K562 (cell line): ENCODE measurements at regions not wholly inside any gene's neighbourhood (a gene's known extent, or its start where the extent isn't known, plus 50 kb on each side); places are given as distances from the start of the nearest gene placed in this dataset.

Source experiments
- ADNP ChIP-seq: fragments of 200-800 bp; sonication (Bioruptor generic); IDR thresholded peaks from 2 replicates; pipeline ENCODE4 v1.6.1; 2016; ENCODE audit warnings: missing genetic modification characterization, missing compliant biosample characterization
- ELK1 ChIP-seq: sonication (generic); formaldehyde crosslinking; IDR thresholded peaks from 2 replicates; pipeline ENCODE4 v1.8.1; 2022; ENCODE audit warnings: missing genetic modification reagents
- EP300 ChIP-seq: IDR thresholded peaks from 2 replicates; pipeline ENCODE4 v1.6.1; 2012; ENCODE audit warnings: low read length, improper control_type of control experiment
- NRF1 ChIP-seq, 2 experiments: fragments of 450-650 bp; IDR thresholded peaks in 1 of 2; conservative IDR thresholded peaks in 1 of 2; 2 replicates each; pipeline ENCODE4 v1.6.1; 2014; ENCODE audit warnings: mild to moderate bottlenecking in 2 of 2
- PRMT5 ChIP-seq: sonication (generic); formaldehyde crosslinking; IDR thresholded peaks from 2 replicates; pipeline ENCODE4 v1.5.0; 2020; ENCODE audit warnings: missing genetic modification reagents
- PTBP1 ChIP-seq: fragments of 200-400 bp; formaldehyde crosslinking; IDR thresholded peaks from 2 replicates; pipeline ENCODE4 v1.6.1; 2017; ENCODE audit warnings: low read depth, low read length
- SMARCC2 ChIP-seq: fragments of 450-650 bp; IDR thresholded peaks from 2 replicates; pipeline ENCODE4 v1.6.1; 2017; ENCODE audit warnings: antibody characterized with exemption, moderate library complexity, mild to moderate bottlenecking, low read depth
- ZBTB7A ChIP-seq: IDR thresholded peaks from 2 replicates; pipeline ENCODE4 v1.6.1; 2011; ENCODE audit warnings: low read depth, mild to moderate bottlenecking, low read length, moderate library complexity, borderline replicate concordance; ENCODE audit not compliant: control insufficient read depth
- TF ChIP-seq, protein P1 (sequence below), 3 experiments: IDR thresholded peaks in 2 of 3; conservative IDR thresholded peaks in 1 of 3; 2 replicates each; pipeline ENCODE4 v1.5.1; 2011 to 2012; ENCODE audit warnings: low read length in 3 of 3, mild to moderate bottlenecking in 3 of 3, control low read depth in 2 of 3, improper control_type of control experiment in 1 of 3, inconsistent platforms in 1 of 3, low read depth in 1 of 3, mixed read lengths in 1 of 3, moderate library complexity in 1 of 3; ENCODE audit not compliant: insufficient read depth in 2 of 3
- TF ChIP-seq, protein P2 (sequence below), 2 experiments: fragments of 450-650 bp in 1 of 2; sonication (generic) in 1 of 2; formaldehyde crosslinking in 1 of 2; IDR thresholded peaks; 2 replicates each; pipeline versions ENCODE4 v1.7.1 to v1.9.0; 2016 to 2022; ENCODE audit warnings: inconsistent platforms in 1 of 2, mild to moderate bottlenecking in 1 of 2, missing genetic modification reagents in 1 of 2

DNA sequence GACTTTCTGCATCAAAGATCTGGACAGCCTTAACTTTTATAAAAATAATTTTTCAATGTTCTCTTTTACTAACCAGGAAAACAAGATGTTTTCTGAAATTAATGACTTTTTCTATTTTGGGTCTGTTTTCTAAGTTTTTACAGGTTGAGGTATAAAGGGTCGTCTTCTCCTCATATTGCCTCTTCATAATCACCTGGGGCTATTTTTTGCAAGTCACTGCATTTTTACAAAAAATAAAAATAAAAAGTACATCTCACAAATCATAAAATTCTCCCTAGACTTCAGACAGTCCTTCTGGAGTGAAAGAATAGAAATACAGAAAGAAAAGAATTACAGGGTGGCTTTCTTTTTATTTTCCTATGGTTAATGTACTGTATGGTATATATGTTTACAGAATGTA, 168.5 kb downstream of the PALM2AKAP2 start:
- TF ChIP-seq, protein P1, sequence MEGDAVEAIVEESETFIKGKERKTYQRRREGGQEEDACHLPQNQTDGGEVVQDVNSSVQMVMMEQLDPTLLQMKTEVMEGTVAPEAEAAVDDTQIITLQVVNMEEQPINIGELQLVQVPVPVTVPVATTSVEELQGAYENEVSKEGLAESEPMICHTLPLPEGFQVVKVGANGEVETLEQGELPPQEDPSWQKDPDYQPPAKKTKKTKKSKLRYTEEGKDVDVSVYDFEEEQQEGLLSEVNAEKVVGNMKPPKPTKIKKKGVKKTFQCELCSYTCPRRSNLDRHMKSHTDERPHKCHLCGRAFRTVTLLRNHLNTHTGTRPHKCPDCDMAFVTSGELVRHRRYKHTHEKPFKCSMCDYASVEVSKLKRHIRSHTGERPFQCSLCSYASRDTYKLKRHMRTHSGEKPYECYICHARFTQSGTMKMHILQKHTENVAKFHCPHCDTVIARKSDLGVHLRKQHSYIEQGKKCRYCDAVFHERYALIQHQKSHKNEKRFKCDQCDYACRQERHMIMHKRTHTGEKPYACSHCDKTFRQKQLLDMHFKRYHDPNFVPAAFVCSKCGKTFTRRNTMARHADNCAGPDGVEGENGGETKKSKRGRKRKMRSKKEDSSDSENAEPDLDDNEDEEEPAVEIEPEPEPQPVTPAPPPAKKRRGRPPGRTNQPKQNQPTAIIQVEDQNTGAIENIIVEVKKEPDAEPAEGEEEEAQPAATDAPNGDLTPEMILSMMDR (IDR thresholded peaks at IDR 0.05 in 2 of 3, conservative IDR thresholded peaks at IDR 0.05 in 1 of 3; ENCODE audit: insufficient read depth in 2 of 3, low read depth in 1 of 3, low read length in 3 of 3): no peak
- TF ChIP-seq SMARCC2: no peak
- TF ChIP-seq PTBP1: no peak
- TF ChIP-seq ZBTB7A: no peak
- no peak for TF ChIP-seq ADNP (tag)
- no peak for TF ChIP-seq NRF1 (conservative IDR thresholded peaks at IDR 0.05 in 1 of 2, IDR thresholded peaks at IDR 0.05 in 1 of 2)
- TF ChIP-seq PRMT5 (CRISPR knock-in tag): no peak
- TF ChIP-seq ELK1: no peak
- no peak for TF ChIP-seq EP300
- TF ChIP-seq, protein P2, sequence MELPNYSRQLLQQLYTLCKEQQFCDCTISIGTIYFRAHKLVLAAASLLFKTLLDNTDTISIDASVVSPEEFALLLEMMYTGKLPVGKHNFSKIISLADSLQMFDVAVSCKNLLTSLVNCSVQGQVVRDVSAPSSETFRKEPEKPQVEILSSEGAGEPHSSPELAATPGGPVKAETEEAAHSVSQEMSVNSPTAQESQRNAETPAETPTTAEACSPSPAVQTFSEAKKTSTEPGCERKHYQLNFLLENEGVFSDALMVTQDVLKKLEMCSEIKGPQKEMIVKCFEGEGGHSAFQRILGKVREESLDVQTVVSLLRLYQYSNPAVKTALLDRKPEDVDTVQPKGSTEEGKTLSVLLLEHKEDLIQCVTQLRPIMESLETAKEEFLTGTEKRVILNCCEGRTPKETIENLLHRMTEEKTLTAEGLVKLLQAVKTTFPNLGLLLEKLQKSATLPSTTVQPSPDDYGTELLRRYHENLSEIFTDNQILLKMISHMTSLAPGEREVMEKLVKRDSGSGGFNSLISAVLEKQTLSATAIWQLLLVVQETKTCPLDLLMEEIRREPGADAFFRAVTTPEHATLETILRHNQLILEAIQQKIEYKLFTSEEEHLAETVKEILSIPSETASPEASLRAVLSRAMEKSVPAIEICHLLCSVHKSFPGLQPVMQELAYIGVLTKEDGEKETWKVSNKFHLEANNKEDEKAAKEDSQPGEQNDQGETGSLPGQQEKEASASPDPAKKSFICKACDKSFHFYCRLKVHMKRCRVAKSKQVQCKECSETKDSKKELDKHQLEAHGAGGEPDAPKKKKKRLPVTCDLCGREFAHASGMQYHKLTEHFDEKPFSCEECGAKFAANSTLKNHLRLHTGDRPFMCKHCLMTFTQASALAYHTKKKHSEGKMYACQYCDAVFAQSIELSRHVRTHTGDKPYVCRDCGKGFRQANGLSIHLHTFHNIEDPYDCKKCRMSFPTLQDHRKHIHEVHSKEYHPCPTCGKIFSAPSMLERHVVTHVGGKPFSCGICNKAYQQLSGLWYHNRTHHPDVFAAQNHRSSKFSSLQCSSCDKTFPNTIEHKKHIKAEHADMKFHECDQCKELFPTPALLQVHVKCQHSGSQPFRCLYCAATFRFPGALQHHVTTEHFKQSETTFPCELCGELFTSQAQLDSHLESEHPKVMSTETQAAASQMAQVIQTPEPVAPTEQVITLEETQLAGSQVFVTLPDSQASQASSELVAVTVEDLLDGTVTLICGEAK (IDR thresholded peaks at IDR 0.05): no peak
- TF ChIP-seq, protein P2 (CRISPR knock-in tag; IDR thresholded peaks at IDR 0.05): no peak
